22Rv1 (cell line): ENCODE measurements at regions not wholly inside any gene's neighbourhood (a gene's known extent, or its start where the extent isn't known, plus 50 kb on each side); places are given as distances from the start of the nearest gene placed in this dataset.

Experiments used
- ZFX ChIP-seq: fragments of 450-650 bp; IDR thresholded peaks from 2 replicates; pipeline ENCODE4 v1.6.1; 2017; ENCODE audit warnings: antibody characterized with exemption, borderline replicate concordance
- TF ChIP-seq, protein P1 (sequence below): fragments of 450-650 bp; IDR thresholded peaks from 2 replicates; pipeline ENCODE4 v1.5.1; 2017; ENCODE audit warnings: mild to moderate bottlenecking

DNA sequence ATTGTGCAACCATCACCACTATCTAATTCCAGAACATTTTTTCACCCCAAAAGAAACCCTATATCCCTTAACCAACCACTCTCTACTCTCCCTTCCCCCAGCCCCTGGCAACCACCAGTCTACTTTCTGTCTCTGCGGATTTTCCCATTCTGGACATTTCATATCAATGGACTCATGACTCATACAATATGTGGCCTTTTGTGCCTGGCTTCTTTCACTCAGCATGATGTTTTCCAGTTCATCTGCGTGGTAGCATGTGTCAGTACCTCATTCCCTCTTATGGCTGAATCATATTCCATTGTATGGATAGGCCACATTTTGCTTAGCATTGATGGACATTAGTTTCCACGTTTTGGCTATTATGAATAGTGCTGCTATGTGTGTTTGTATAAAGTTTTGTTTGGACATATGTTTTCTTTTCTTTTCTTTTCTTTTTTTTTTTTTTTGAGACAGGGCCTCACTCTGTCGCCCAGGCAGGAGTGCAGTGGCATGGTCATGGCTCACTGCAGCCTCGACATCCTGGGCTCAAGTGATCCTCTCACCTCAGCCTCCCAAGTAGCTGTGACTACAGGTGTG is 335.4 kb downstream of the BCOR start:
- TF ChIP-seq, protein P1, sequence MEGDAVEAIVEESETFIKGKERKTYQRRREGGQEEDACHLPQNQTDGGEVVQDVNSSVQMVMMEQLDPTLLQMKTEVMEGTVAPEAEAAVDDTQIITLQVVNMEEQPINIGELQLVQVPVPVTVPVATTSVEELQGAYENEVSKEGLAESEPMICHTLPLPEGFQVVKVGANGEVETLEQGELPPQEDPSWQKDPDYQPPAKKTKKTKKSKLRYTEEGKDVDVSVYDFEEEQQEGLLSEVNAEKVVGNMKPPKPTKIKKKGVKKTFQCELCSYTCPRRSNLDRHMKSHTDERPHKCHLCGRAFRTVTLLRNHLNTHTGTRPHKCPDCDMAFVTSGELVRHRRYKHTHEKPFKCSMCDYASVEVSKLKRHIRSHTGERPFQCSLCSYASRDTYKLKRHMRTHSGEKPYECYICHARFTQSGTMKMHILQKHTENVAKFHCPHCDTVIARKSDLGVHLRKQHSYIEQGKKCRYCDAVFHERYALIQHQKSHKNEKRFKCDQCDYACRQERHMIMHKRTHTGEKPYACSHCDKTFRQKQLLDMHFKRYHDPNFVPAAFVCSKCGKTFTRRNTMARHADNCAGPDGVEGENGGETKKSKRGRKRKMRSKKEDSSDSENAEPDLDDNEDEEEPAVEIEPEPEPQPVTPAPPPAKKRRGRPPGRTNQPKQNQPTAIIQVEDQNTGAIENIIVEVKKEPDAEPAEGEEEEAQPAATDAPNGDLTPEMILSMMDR = no peak
- TF ChIP-seq ZFX = no peak
